ENCODE measurements at regions not wholly inside any gene's neighbourhood (a gene's known extent, or its start where the extent isn't known, plus 50 kb on each side); places are given as distances from the start of the nearest gene placed in this dataset.

GRCh38 chr10:128704716-128705115 is 578.5 kb upstream of the MKI67 start:
- TF ChIP-seq PBX2 (CRISPR knock-in tag; IDR thresholded peaks at IDR 0.05) (no peak), RAD51 (IDR thresholded peaks at IDR 0.05; ENCODE audit: borderline replicate concordance) (no peak)

Data from HepG2 (cell line).